Right atrium auricular region (tissue), 2 donors: ENCODE measurements at regions not wholly inside any gene's neighbourhood (a gene's known extent, or its start where the extent isn't known, plus 50 kb on each side); places are given as distances from the start of the nearest gene placed in this dataset.

Source experiments
- DNase-seq: peaks from one replicate; pipeline ENCODE4 v3.0.0-alpha.2; 2019; ENCODE audit warnings: low spot score
- H3K27ac ChIP-seq, 2 donors: fragments of 200-600 bp; sonication (generic); 1 replicate in 1 of 2; 2 replicates in 1 of 2; pipeline ENCODE4 v1.5.1; 2016 to 2019
- H3K27me3 ChIP-seq, 2 donors: fragments of 200-600 bp; sonication (generic); one replicate each; pipeline versions ENCODE4 v1.5.1 to v1.6.0; 2017 to 2019
- H3K36me3 ChIP-seq: fragments of 200-600 bp; sonication (generic); one replicate; pipeline ENCODE4 v1.5.1; 2016
- H3K4me1 ChIP-seq, 2 donors: fragments of 200-600 bp; sonication (generic); one replicate each; pipeline versions ENCODE4 v1.5.1 to v1.6.0; 2017 to 2019
- H3K4me3 ChIP-seq, 2 donors: fragments of 200-600 bp; sonication (generic); 1 replicate in 1 of 2; 2 replicates in 1 of 2; pipeline ENCODE4 v1.5.1; 2017 to 2019; ENCODE audit warnings: mild to moderate bottlenecking in 1 of 2, moderate library complexity in 1 of 2
- H3K9me3 ChIP-seq, 2 donors: fragments of 200-600 bp; sonication (generic); one replicate each; pipeline ENCODE4 v1.5.1; 2019
- TF ChIP-seq, protein P1 (sequence below), 2 donors: fragments of 200-600 bp; sonication (generic); IDR thresholded peaks; one replicate each; pipeline ENCODE4 v1.5.1; 2019; ENCODE audit warnings: antibody characterized with exemption in 2 of 2

DNA sequence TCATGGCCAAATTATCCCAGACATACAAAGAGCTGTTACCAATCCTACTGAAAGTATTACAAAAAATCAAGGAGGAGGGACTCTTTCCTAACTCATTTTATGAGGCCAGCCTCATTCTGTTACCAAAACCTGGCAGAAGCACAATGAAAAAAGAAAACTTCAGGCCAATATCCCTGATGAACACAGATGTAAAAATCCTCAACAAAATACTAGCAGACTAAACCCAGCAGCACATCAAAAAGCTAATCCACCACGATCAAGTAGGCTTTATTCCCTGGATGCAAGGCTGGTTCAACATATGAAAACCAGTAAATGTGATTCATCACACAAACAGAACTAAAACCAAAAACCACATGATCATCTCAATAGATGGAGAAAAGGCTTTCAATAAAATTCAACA is 109.2 kb downstream of the C6orf118 start:
- DNase-seq = no peak
- Histone ChIP-seq H3K27ac (no peak overlapping the region), H3K36me3 (no peaks in the 10 kb centered on the region), H3K27me3 (no peaks in the 10 kb centered on the region), H3K4me3 (no peak overlapping the region), H3K9me3 (peaks cover 0 to 6% of the 10 kb centered on the region in 2 donors), H3K4me1 (no peaks in the 10 kb centered on the region)
- TF ChIP-seq, protein P1, sequence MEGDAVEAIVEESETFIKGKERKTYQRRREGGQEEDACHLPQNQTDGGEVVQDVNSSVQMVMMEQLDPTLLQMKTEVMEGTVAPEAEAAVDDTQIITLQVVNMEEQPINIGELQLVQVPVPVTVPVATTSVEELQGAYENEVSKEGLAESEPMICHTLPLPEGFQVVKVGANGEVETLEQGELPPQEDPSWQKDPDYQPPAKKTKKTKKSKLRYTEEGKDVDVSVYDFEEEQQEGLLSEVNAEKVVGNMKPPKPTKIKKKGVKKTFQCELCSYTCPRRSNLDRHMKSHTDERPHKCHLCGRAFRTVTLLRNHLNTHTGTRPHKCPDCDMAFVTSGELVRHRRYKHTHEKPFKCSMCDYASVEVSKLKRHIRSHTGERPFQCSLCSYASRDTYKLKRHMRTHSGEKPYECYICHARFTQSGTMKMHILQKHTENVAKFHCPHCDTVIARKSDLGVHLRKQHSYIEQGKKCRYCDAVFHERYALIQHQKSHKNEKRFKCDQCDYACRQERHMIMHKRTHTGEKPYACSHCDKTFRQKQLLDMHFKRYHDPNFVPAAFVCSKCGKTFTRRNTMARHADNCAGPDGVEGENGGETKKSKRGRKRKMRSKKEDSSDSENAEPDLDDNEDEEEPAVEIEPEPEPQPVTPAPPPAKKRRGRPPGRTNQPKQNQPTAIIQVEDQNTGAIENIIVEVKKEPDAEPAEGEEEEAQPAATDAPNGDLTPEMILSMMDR (IDR thresholded peaks at IDR 0.05) = no peak

DNA sequence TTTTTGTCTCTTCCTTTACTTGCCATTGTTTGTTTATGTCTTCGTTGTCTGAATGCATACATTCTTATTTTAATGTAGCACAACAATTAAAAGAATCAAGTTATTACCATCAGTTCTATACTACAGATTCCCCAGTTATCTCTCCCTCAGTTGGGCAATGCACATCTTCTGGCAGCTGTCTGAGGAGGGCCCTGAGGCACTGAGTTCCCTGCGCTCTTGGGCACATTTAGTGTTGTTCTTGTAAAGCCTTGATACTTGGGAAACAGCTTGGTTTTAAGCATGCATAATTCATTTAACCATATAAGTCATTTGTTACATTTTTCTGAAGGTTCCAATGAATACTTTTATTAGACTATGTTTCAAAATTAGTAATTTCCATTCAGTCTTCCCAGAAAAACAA is 117.9 kb downstream of the C6orf118 start:
- TF ChIP-seq, protein P1 (IDR thresholded peaks at IDR 0.05) = no peak
- Histone ChIP-seq H3K27me3 (no peaks in the 10 kb centered on the region), H3K27ac (no peak overlapping the region), H3K4me1 (no peaks in the 10 kb centered on the region), H3K4me3 (no peak overlapping the region), H3K36me3 (no peaks in the 10 kb centered on the region), H3K9me3 (no peaks in the 10 kb centered on the region)
- no peak for DNase-seq

DNA sequence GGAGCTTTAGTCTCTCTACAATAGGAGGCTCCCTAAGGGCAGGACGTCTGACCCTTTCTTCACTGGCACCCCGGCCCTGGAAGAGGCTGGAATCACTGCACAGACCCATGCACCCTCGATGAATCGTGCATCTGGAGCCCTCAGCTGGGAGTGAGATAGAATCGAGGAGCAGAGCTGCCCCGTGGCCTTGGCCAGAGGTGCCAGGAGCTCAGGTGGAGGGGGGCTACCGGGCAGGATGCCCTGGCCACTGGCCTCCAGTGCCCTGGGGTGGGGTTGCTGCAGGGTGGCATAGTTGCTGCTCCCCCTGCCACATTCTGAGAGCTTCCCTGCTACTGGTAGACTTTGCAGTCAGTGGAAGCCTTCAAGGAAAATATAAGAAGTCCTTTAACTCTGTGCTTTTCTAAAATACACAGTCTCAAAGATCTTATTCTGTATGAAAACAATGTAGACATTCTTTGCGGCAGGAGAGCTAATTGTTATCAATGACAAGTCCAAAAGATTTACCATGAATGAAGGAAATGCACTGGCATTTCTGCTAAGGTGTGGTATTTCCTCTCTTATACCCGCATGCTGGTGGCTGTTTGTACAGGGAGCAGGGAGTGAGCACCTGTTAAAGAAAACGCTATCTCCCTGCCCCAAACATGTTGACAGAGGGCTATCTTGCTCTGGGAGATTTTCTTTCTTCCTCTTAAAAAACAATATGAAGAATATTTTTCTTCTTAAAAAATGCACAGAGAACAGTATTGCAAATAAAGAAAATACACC is 122.8 kb downstream of the C6orf118 start:
- Histone ChIP-seq H3K36me3 (no peaks in the 10 kb centered on the region), H3K4me3 (no peak overlapping the region), H3K9me3 (no peaks in the 10 kb centered on the region), H3K27ac (no peak overlapping the region), H3K4me1 (no peaks in the 10 kb centered on the region), H3K27me3 (no peaks in the 10 kb centered on the region)
- no peak for DNase-seq
- TF ChIP-seq, protein P1 (IDR thresholded peaks at IDR 0.05) = no peak

DNA sequence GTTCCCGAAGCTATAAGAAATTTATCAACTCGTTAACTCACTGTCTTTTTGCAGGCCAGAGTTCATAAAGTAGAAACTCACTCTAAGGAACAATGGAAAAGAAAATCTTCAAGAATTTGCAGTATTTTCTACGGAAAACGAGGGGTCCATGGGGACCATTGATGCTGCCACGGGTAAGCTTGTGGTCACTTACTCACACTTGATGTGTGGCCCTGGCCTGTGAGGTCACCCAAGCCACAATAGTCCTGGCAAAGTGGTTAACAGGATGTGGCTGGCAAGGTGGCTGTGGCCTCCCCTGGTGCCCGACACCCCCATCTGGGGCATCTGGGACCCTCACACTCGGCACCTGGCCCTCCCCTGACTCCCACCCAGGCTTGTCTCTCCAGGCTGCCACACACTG is 123.4 kb downstream of the C6orf118 start:
- TF ChIP-seq, protein P1 (IDR thresholded peaks at IDR 0.05) = no peak
- no peaks in the 10 kb centered on the region for H3K27me3 ChIP-seq
- H3K36me3 ChIP-seq = no peaks in the 10 kb centered on the region
- no peak for DNase-seq
- H3K4me1 ChIP-seq = no peaks in the 10 kb centered on the region
- H3K4me3 ChIP-seq = no peak overlapping the region
- H3K27ac ChIP-seq = no peak overlapping the region
- H3K9me3 ChIP-seq = no peaks in the 10 kb centered on the region

DNA sequence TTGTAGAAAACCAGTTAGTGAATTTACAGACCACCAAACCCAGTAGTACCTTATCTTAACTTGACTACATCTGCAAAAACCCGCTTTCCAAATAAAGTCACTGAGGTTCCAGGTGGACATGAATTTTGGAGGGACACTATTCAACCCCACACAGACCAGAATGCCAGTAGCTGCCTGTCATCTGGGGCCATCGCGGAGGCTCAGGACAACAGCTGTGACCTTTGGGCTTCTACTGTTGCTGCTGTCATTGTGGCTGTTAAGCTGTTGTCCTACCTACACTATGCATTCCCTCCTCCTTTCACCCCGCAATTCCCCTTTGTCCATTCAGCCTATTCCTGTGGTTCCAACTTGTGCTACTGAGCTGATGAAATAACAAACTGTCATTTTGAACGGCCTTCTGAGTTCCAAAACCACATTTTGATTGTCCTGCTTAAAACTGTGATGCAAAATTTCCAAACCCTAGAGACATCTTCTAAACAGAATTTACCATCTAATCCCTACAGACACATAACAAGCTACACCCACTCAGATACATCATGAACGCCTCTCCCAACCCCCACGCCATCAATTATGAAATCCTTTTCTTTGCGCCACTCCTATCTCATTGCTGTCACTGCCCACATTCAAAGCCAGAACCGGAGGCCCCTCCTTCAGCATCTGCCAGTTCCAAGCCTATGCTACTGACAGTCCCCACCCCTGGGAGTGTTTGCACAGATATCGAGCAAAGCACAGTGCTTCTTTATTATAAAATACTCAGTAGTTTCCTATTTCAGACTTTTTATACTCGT is 125.0 kb downstream of the C6orf118 start:
- H3K4me3 ChIP-seq = no peak overlapping the region
- DNase-seq = peak; percentile 62
- H3K9me3 ChIP-seq = no peaks in the 10 kb centered on the region
- peak overlapping the region in 1 of 2 donors; percentile 39 for H3K27ac ChIP-seq
- H3K36me3 ChIP-seq = no peaks in the 10 kb centered on the region
- no peaks in the 10 kb centered on the region for H3K27me3 ChIP-seq
- TF ChIP-seq, protein P1 (IDR thresholded peaks at IDR 0.05) = no peak
- H3K4me1 ChIP-seq = no peaks in the 10 kb centered on the region
